ENCODE measurements at regions not wholly inside any gene's neighbourhood (a gene's known extent, or its start where the extent isn't known, plus 50 kb on each side); places are given as distances from the start of the nearest gene placed in this dataset.
"Not testable (repeated sequence)": the region's sequence is repeated elsewhere in the genome, so short reads cannot be mapped to it uniquely, and the experiment has no call there.

- POLR2A ChIA-PET, result interaction anchor here (0.6 kb wide), 1 partner anchor 181 kb away, joined by 3 read pairs; no protein-coding TSS in a partner anchor
- H3K27ac Mint-ChIP-seq (ENCODE audit: low read depth, unreplicated experiment), result peak overlapping the region; percentile 25
- intact Hi-C loops (cut with micrococcal nuclease), result no loop called here
- CTCF ChIA-PET, result no interaction called here
- H3K4me3 Mint-ChIP-seq (ENCODE audit: unreplicated experiment), result no peak overlapping the region
- no peaks in the 10 kb centered on the region for H3K9me3 Mint-ChIP-seq (ENCODE audit: unreplicated experiment)
- BruUV-seq (replicated peaks), result no TSS peak
- no peaks in the 10 kb centered on the region for H3K27me3 Mint-ChIP-seq (ENCODE audit: insufficient read depth, unreplicated experiment)
- TF ChIP-seq CTCF (IDR thresholded peaks at IDR 0.05; ENCODE audit: unreplicated experiment), result no peak
- H3K4me1 Mint-ChIP-seq (ENCODE audit: insufficient read depth, unreplicated experiment), result peaks cover 6% of the 10 kb centered on the region
- DNase-seq (ENCODE audit: unreplicated experiment), result no peak
- no peaks in the 10 kb centered on the region for H3K36me3 Mint-ChIP-seq (ENCODE audit: insufficient read depth, unreplicated experiment)
Observed at GRCh38 chr4:66567551-66567950, 897.3 kb upstream of the EPHA5 start.

GRCh38 chr4:66565801-66566200, 895.5 kb upstream of the EPHA5 start:
- no peak overlapping the region for H3K4me3 Mint-ChIP-seq (ENCODE audit: unreplicated experiment)
- no TSS peak for BruUV-seq (replicated peaks)
- POLR2A ChIA-PET, result no interaction called here
- no peaks in the 10 kb centered on the region for H3K27me3 Mint-ChIP-seq (ENCODE audit: insufficient read depth, unreplicated experiment)
- CTCF ChIA-PET, result interaction anchor here (1.3 kb wide), 1 partner anchor 10 kb away, joined by 4 read pairs; no protein-coding TSS in a partner anchor
- no peaks in the 10 kb centered on the region for H3K36me3 Mint-ChIP-seq (ENCODE audit: insufficient read depth, unreplicated experiment)
- H3K9me3 Mint-ChIP-seq (ENCODE audit: unreplicated experiment), result no peaks in the 10 kb centered on the region
- intact Hi-C loops (cut with micrococcal nuclease), result no loop called here
- DNase-seq (ENCODE audit: unreplicated experiment), result no peak
- no peak overlapping the region for H3K27ac Mint-ChIP-seq (ENCODE audit: low read depth, unreplicated experiment)
- H3K4me1 Mint-ChIP-seq (ENCODE audit: insufficient read depth, unreplicated experiment), result peaks cover 6% of the 10 kb centered on the region
- TF ChIP-seq CTCF (IDR thresholded peaks at IDR 0.05; ENCODE audit: unreplicated experiment), result no peak

GRCh38 chr4:66564901-66565651, 894.8 kb upstream of the EPHA5 start:
- no TSS peak for BruUV-seq (replicated peaks)
- Mint-ChIP-seq H3K27ac (ENCODE audit: low read depth, unreplicated experiment) (no peak overlapping the region), H3K4me1 (ENCODE audit: insufficient read depth, unreplicated experiment) (peaks cover 6% of the 10 kb centered on the region), H3K4me3 (ENCODE audit: unreplicated experiment) (no peak overlapping the region), H3K27me3 (ENCODE audit: insufficient read depth, unreplicated experiment) (no peaks in the 10 kb centered on the region), H3K9me3 (ENCODE audit: unreplicated experiment) (no peaks in the 10 kb centered on the region), H3K36me3 (ENCODE audit: insufficient read depth, unreplicated experiment) (no peaks in the 10 kb centered on the region)
- DNase-seq (ENCODE audit: unreplicated experiment), result no peak
- no peak for TF ChIP-seq CTCF (IDR thresholded peaks at IDR 0.05; ENCODE audit: unreplicated experiment)
- ChIA-PET POLR2A (no interaction called here), CTCF (interaction anchor here (1.3 kb wide), 1 partner anchor 9 kb away, joined by 4 read pairs; no protein-coding TSS in a partner anchor)
- intact Hi-C loops (cut with micrococcal nuclease), result no loop called here

GRCh38 chr4:66562276-66562806, 892.1 kb upstream of the EPHA5 start:
- Mint-ChIP-seq H3K27me3 (ENCODE audit: insufficient read depth, unreplicated experiment) (no peaks in the 10 kb centered on the region), H3K4me3 (ENCODE audit: unreplicated experiment) (no peak overlapping the region), H3K27ac (ENCODE audit: low read depth, unreplicated experiment) (no peak overlapping the region), H3K4me1 (ENCODE audit: insufficient read depth, unreplicated experiment) (peaks cover 6% of the 10 kb centered on the region), H3K9me3 (ENCODE audit: unreplicated experiment) (no peaks in the 10 kb centered on the region), H3K36me3 (ENCODE audit: insufficient read depth, unreplicated experiment) (no peaks in the 10 kb centered on the region)
- BruUV-seq (replicated peaks), result no TSS peak
- ChIA-PET POLR2A (interaction anchor here (0.6 to 1.7 kb wide), 2 partner anchors 12 to 13 kb away, joined by 3 to 6 read pairs; no protein-coding TSS in a partner anchor), CTCF (no interaction called here)
- intact Hi-C loops (cut with micrococcal nuclease), result no loop called here
- peak; percentile 11 for DNase-seq (ENCODE audit: unreplicated experiment)
- TF ChIP-seq CTCF (IDR thresholded peaks at IDR 0.05; ENCODE audit: unreplicated experiment), result no peak

GRCh38 chr4:66561465-66562053, 891.3 kb upstream of the EPHA5 start:
- CTCF ChIA-PET; intact Hi-C loops (cut with micrococcal nuclease); H3K36me3 Mint-ChIP-seq (ENCODE audit: insufficient read depth, unreplicated experiment); H3K27me3 Mint-ChIP-seq (ENCODE audit: insufficient read depth, unreplicated experiment); H3K4me1 Mint-ChIP-seq (ENCODE audit: insufficient read depth, unreplicated experiment); H3K9me3 Mint-ChIP-seq (ENCODE audit: unreplicated experiment); BruUV-seq (replicated peaks); H3K4me3 Mint-ChIP-seq (ENCODE audit: unreplicated experiment); DNase-seq (ENCODE audit: unreplicated experiment); H3K27ac Mint-ChIP-seq (ENCODE audit: low read depth, unreplicated experiment): not testable (repeated sequence)
- POLR2A ChIA-PET, result interaction anchor here (0.6 kb wide), 1 partner anchor 13 kb away, joined by 3 read pairs; no protein-coding TSS in a partner anchor
